Adipocyte (in vitro differentiated cells): ENCODE measurements at regions not wholly inside any gene's neighbourhood (a gene's known extent, or its start where the extent isn't known, plus 50 kb on each side); places are given as distances from the start of the nearest gene placed in this dataset.

Experiments used
- DNase-seq: peaks from one replicate; pipeline ENCODE4 v3.0.0-alpha.2; 2015; ENCODE audit warnings: low read depth
- H3K27me3 ChIP-seq: replicated peaks from 2 replicates; pipeline ENCODE4 v1.7.0; 2013; ENCODE audit warnings: mild to moderate bottlenecking, low read length, moderate library complexity; ENCODE audit not compliant: control insufficient read depth, insufficient read depth
- H3K36me3 ChIP-seq: 2 replicates; pipeline ENCODE4 v1.7.0; 2013; ENCODE audit warnings: low read length, mild to moderate bottlenecking, moderate library complexity; ENCODE audit not compliant: control insufficient read depth, insufficient read depth, severe bottlenecking
- H3K4me1 ChIP-seq: 2 replicates; pipeline ENCODE4 v1.7.0; 2013; ENCODE audit warnings: mild to moderate bottlenecking, low read length, moderate library complexity; ENCODE audit not compliant: control insufficient read depth, insufficient read depth
- H3K4me3 ChIP-seq: 2 replicates; pipeline ENCODE4 v1.7.0; 2013; ENCODE audit warnings: mild to moderate bottlenecking, low read length, moderate library complexity
- H3K9ac ChIP-seq: 2 replicates; pipeline ENCODE4 v1.7.0; 2013; ENCODE audit warnings: mild to moderate bottlenecking, low read length, moderate library complexity
- H3K9me3 ChIP-seq: 2 replicates; pipeline ENCODE4 v1.7.0; 2013; ENCODE audit warnings: mild to moderate bottlenecking, low read length, moderate library complexity; ENCODE audit not compliant: control insufficient read depth

GRCh38 chr9:94159069-94159939 lies 75.0 kb downstream of the PTPDC1 start:
- no peaks in the 10 kb centered on the region for H3K27me3 ChIP-seq
- no peak overlapping the region for H3K4me3 ChIP-seq
- H3K4me1 ChIP-seq = peaks cover 20% of the 10 kb centered on the region
- no peaks in the 10 kb centered on the region for H3K9me3 ChIP-seq
- H3K36me3 ChIP-seq = no peaks in the 10 kb centered on the region
- peak; percentile 43 for DNase-seq
- H3K9ac ChIP-seq = peak overlapping the region; percentile 7

- Histone ChIP-seq H3K36me3 (no peaks in the 10 kb centered on the region), H3K9me3 (no peaks in the 10 kb centered on the region), H3K4me3 (no peak overlapping the region), H3K9ac (no peak overlapping the region), H3K27me3 (no peaks in the 10 kb centered on the region), H3K4me1 (peaks cover 23% of the 10 kb centered on the region)
- DNase-seq = no peak
Observed at GRCh38 chr9:94160594-94161501, 76.6 kb downstream of the PTPDC1 start.

GRCh38 chr9:94161673-94162072 lies 77.4 kb downstream of the PTPDC1 start:
- DNase-seq = no peak
- no peaks in the 10 kb centered on the region for H3K36me3 ChIP-seq
- H3K9me3 ChIP-seq = no peaks in the 10 kb centered on the region
- no peak overlapping the region for H3K9ac ChIP-seq
- H3K4me1 ChIP-seq = peaks cover 22% of the 10 kb centered on the region
- H3K4me3 ChIP-seq = no peak overlapping the region
- no peaks in the 10 kb centered on the region for H3K27me3 ChIP-seq

- DNase-seq = no peak
- peaks cover 23% of the 10 kb centered on the region for H3K4me1 ChIP-seq
- no peaks in the 10 kb centered on the region for H3K27me3 ChIP-seq
- H3K4me3 ChIP-seq = peak overlapping the region; percentile 80
- H3K36me3 ChIP-seq = no peaks in the 10 kb centered on the region
- peak overlapping the region; percentile 64 for H3K9ac ChIP-seq
- H3K9me3 ChIP-seq = no peaks in the 10 kb centered on the region
Observed at GRCh38 chr9:94164806-94165549, 80.7 kb downstream of the PTPDC1 start.

- peak; percentile 99 for DNase-seq
- H3K9me3 ChIP-seq = no peaks in the 10 kb centered on the region
- no peaks in the 10 kb centered on the region for H3K27me3 ChIP-seq
- H3K4me1 ChIP-seq = peaks cover 29% of the 10 kb centered on the region
- H3K36me3 ChIP-seq = no peaks in the 10 kb centered on the region
- H3K4me3 ChIP-seq = peak overlapping the region; percentile 88
- peak overlapping the region; percentile 98 for H3K9ac ChIP-seq
Observed at GRCh38 chr9:94165592-94166235, 81.5 kb downstream of the PTPDC1 start.

- H3K9me3 ChIP-seq = no peaks in the 10 kb centered on the region
Observed at GRCh38 chr9:94166236-94166975, 82.1 kb downstream of the PTPDC1 start.

GRCh38 chr9:94166976-94167346 lies 82.7 kb downstream of the PTPDC1 start:
- DNase-seq = no peak

More at GRCh38 chr9:94166236-94166975, 82.1 kb downstream of the PTPDC1 start:
- peak overlapping the region; percentile 92 for H3K4me3 ChIP-seq
- H3K27me3 ChIP-seq = no peaks in the 10 kb centered on the region
- peak overlapping the region; percentile 98 for H3K9ac ChIP-seq
- peak; percentile 99 for DNase-seq
- no peaks in the 10 kb centered on the region for H3K36me3 ChIP-seq
- peaks cover 34% of the 10 kb centered on the region for H3K4me1 ChIP-seq

GRCh38 chr9:94167376-94167890 lies 83.2 kb downstream of the PTPDC1 start:
- Histone ChIP-seq H3K4me1 (peaks cover 41% of the 10 kb centered on the region), H3K9me3 (no peaks in the 10 kb centered on the region), H3K4me3 (peak overlapping the region; percentile 92), H3K36me3 (peaks cover 5% of the 10 kb centered on the region), H3K27me3 (no peaks in the 10 kb centered on the region), H3K9ac (peak overlapping the region; percentile 92)
- peak; percentile 39 for DNase-seq

More at GRCh38 chr9:94166976-94167346, 82.7 kb downstream of the PTPDC1 start:
- Histone ChIP-seq H3K4me3 (peak overlapping the region; percentile 92), H3K36me3 (peaks cover 3% of the 10 kb centered on the region), H3K9me3 (no peaks in the 10 kb centered on the region), H3K4me1 (peaks cover 36% of the 10 kb centered on the region), H3K27me3 (no peaks in the 10 kb centered on the region), H3K9ac (peak overlapping the region; percentile 92)

GRCh38 chr9:94168203-94169000 lies 84.1 kb downstream of the PTPDC1 start:
- Histone ChIP-seq H3K9me3 (no peaks in the 10 kb centered on the region), H3K27me3 (no peaks in the 10 kb centered on the region), H3K4me1 (peaks cover 51% of the 10 kb centered on the region), H3K4me3 (peak overlapping the region; percentile 92), H3K36me3 (peaks cover 6% of the 10 kb centered on the region), H3K9ac (peak overlapping the region; percentile 92)
- DNase-seq = peak; percentile 35
